Endothelial cell (in vitro differentiated cells): ENCODE measurements at regions not wholly inside any gene's neighbourhood (a gene's known extent, or its start where the extent isn't known, plus 50 kb on each side); places are given as distances from the start of the nearest gene placed in this dataset.

Source experiments
- DNase-seq: peaks from one replicate; pipeline ENCODE4 v3.0.0; 2021; ENCODE audit warnings: low spot score
- H3K27ac Mint-ChIP-seq: one replicate; pipeline ENCODE4 v1.8.0; 2021; ENCODE audit warnings: mixed read lengths, inconsistent platforms; ENCODE audit not compliant: unreplicated experiment
- H3K27me3 Mint-ChIP-seq: one replicate; pipeline ENCODE4 v1.8.0; 2021; ENCODE audit warnings: mild to moderate bottlenecking, moderate library complexity, mixed read lengths, inconsistent platforms; ENCODE audit not compliant: unreplicated experiment
- H3K36me3 Mint-ChIP-seq: one replicate; pipeline ENCODE4 v1.8.0; 2021; ENCODE audit warnings: mild to moderate bottlenecking, low read depth, mixed read lengths, inconsistent platforms; ENCODE audit not compliant: unreplicated experiment
- H3K4me1 Mint-ChIP-seq: one replicate; pipeline ENCODE4 v1.8.0; 2021; ENCODE audit warnings: mild to moderate bottlenecking, mixed read lengths, inconsistent platforms; ENCODE audit not compliant: unreplicated experiment
- H3K4me3 Mint-ChIP-seq: one replicate; pipeline ENCODE4 v1.8.0; 2021; ENCODE audit warnings: mild to moderate bottlenecking, mixed read lengths, inconsistent platforms; ENCODE audit not compliant: unreplicated experiment
- H3K9me3 Mint-ChIP-seq: one replicate; pipeline ENCODE4 v1.8.0; 2021; ENCODE audit warnings: mixed read lengths, inconsistent platforms; ENCODE audit not compliant: unreplicated experiment
- TF ChIP-seq, protein P1 (sequence below): fragments of 200-600 bp; sonication (generic); IDR thresholded peaks from one replicate; pipeline ENCODE4 v1.5.0; 2021; ENCODE audit warnings: antibody characterized with exemption; ENCODE audit not compliant: unreplicated experiment

DNA sequence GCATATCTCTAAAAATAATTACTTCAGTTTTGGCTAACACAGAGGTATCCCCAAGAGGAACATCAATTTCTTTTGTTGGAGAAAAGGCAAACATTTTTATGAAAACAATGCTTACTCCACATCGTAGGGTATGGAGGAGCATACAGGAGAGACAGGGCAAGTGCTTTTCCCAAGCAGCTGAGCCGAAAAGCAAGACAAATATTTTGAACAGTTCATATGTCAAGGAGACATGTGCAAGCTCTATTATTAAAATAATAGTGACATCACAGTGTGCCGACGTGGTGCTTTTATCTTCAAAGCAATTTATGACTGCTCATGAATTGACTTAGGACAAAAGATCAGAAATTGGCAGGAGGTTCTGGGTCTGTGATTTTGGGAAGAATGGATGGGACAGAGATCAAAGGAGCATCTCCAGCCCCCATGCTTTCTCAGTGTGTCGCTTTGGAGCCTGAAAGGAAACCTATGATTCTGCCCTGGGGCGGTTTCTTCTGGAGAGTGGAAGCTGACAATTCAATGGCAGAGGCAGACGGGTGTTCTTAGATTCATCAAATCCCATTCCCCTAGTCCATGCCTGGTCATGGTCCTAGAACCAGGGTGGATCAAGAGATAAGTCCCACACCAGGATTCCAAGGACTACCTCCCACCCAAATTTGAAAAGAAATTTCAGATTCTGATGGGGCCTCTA lies 97.1 kb downstream of the JCAD start:
- no peaks in the 10 kb centered on the region for H3K9me3 Mint-ChIP-seq
- no peaks in the 10 kb centered on the region for H3K36me3 Mint-ChIP-seq
- no peak overlapping the region for H3K27ac Mint-ChIP-seq
- no peak overlapping the region for H3K4me3 Mint-ChIP-seq
- H3K27me3 Mint-ChIP-seq: no peaks in the 10 kb centered on the region
- TF ChIP-seq, protein P1, sequence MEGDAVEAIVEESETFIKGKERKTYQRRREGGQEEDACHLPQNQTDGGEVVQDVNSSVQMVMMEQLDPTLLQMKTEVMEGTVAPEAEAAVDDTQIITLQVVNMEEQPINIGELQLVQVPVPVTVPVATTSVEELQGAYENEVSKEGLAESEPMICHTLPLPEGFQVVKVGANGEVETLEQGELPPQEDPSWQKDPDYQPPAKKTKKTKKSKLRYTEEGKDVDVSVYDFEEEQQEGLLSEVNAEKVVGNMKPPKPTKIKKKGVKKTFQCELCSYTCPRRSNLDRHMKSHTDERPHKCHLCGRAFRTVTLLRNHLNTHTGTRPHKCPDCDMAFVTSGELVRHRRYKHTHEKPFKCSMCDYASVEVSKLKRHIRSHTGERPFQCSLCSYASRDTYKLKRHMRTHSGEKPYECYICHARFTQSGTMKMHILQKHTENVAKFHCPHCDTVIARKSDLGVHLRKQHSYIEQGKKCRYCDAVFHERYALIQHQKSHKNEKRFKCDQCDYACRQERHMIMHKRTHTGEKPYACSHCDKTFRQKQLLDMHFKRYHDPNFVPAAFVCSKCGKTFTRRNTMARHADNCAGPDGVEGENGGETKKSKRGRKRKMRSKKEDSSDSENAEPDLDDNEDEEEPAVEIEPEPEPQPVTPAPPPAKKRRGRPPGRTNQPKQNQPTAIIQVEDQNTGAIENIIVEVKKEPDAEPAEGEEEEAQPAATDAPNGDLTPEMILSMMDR: no peak
- H3K4me1 Mint-ChIP-seq: no peaks in the 10 kb centered on the region
- no peak for DNase-seq

DNA sequence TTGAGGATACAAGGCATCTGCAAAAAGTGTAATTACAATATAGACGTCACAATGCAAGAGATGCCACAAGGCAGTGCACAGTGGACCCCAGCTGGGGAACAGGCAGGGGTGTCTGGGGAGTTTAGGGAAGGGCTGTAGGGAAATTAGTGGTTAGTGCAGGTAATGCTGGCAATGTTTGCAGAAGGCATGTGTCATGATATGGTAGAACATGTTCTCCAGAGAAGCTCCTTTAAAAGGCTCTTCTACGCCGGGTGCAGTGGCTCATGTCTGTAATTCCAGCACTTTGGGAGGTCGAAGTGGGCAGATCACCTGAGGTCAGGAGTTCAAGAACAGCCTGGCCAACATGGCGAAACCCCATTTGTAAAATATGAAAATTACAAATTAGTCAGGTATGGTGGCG lies 98.0 kb downstream of the JCAD start:
- no peak for DNase-seq
- Mint-ChIP-seq H3K27me3 (no peaks in the 10 kb centered on the region), H3K27ac (no peak overlapping the region), H3K4me1 (no peaks in the 10 kb centered on the region), H3K4me3 (no peak overlapping the region), H3K36me3 (no peaks in the 10 kb centered on the region), H3K9me3 (no peaks in the 10 kb centered on the region)
- TF ChIP-seq, protein P1: no peak

DNA sequence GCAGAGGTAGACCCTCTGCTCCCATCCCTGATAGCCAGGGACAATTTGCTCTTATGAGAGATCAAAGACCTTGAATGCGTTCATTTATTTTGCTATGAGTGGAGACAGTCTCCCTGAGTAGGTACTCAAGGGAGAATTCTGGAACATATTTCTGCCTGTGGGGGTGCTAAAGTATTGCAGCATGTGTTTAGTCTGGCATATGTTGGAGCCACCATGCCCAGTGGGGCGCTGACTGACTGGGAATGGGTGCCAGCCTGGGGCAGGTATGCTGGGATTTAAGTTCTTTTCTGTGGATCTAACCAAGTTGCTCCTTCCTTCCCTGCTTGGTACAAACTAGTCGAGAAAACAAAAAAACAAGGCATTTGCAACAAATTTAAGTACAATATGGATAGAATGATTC lies 99.1 kb downstream of the JCAD start:
- TF ChIP-seq, protein P1: no peak
- no peak for DNase-seq
- H3K4me3 Mint-ChIP-seq: no peak overlapping the region
- H3K9me3 Mint-ChIP-seq: no peaks in the 10 kb centered on the region
- no peaks in the 10 kb centered on the region for H3K27me3 Mint-ChIP-seq
- no peaks in the 10 kb centered on the region for H3K36me3 Mint-ChIP-seq
- H3K27ac Mint-ChIP-seq: no peak overlapping the region
- H3K4me1 Mint-ChIP-seq: no peaks in the 10 kb centered on the region

DNA sequence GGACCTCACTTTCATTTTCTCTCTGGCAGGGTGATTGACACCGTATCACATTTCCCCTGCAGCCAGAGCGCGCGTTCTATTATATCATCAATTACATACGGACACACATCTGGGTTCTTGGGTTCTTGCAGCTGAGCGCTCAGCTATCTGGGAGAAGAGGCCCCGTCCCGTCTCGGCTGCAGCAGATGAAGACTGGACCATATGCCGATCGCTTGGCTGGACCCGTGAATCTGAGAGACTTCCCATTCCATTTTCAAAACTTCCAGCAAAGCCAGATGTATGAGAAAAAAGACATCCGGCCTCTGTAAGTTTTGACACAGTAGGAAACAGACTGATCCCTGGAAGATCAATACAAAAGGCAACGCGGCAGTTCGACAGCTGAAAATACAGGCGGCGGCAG lies 99.8 kb downstream of the JCAD start:
- no peak for DNase-seq
- no peaks in the 10 kb centered on the region for H3K9me3 Mint-ChIP-seq
- H3K36me3 Mint-ChIP-seq: no peaks in the 10 kb centered on the region
- TF ChIP-seq, protein P1: no peak
- H3K27me3 Mint-ChIP-seq: no peaks in the 10 kb centered on the region
- H3K27ac Mint-ChIP-seq: no peak overlapping the region
- H3K4me3 Mint-ChIP-seq: no peak overlapping the region
- H3K4me1 Mint-ChIP-seq: no peaks in the 10 kb centered on the region

DNA sequence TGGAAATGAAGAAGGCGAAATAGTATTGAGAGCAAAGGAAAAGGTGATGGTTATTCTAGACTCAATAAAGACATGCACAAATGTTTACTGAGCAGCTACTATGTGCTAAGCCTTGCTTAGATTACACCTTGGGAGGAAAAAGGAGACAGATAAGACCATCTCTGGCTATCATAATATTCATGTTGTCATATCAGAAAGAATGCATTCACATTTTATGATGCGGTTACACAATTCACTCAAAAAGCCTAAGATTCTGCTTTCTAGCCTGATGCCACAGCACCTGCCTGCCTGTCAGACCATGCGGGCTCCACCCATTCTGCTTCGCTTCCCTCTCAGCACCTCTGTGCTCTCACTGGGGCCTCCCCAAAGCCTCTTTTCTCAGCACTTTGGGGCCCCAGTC lies 100.9 kb downstream of the JCAD start:
- TF ChIP-seq, protein P1: no peak
- Mint-ChIP-seq H3K36me3 (no peaks in the 10 kb centered on the region), H3K9me3 (no peaks in the 10 kb centered on the region), H3K4me1 (no peaks in the 10 kb centered on the region), H3K27me3 (no peaks in the 10 kb centered on the region), H3K4me3 (no peak overlapping the region), H3K27ac (no peak overlapping the region)
- no peak for DNase-seq
